Retinal pigment epithelial cell (primary cell): ENCODE measurements at regions not wholly inside any gene's neighbourhood (a gene's known extent, or its start where the extent isn't known, plus 50 kb on each side); places are given as distances from the start of the nearest gene placed in this dataset.
"Not testable (repeated sequence)": the region's sequence is repeated elsewhere in the genome, so short reads cannot be mapped to it uniquely, and the experiment has no call there.

ENCODE experiments used
- DNase-seq: peaks from one replicate; pipeline ENCODE4 v3.0.0-alpha.2; 2010; ENCODE audit warnings: low read depth
- H3K4me3 ChIP-seq: 2 replicates; pipeline ENCODE4 v1.5.1; 2011; ENCODE audit warnings: mild to moderate bottlenecking, low read length, control low read depth, moderate library complexity
- CTCF ChIP-seq: conservative IDR thresholded peaks from 2 replicates; pipeline ENCODE4 v1.5.1; 2011; ENCODE audit warnings: low read depth, low read length, control low read depth, inconsistent platforms

- peak; percentile 64 for TF ChIP-seq CTCF
- H3K4me3 ChIP-seq = no peak overlapping the region
- no peak for DNase-seq
Observed at GRCh38 chr4:15162465-15163283, 160.4 kb downstream of the CPEB2 start.

GRCh38 chr4:15163284-15163645, 161.0 kb downstream of the CPEB2 start:
- DNase-seq = no peak
- no peak overlapping the region for H3K4me3 ChIP-seq
- no peak for TF ChIP-seq CTCF

GRCh38 chr4:15164571-15164970, 162.3 kb downstream of the CPEB2 start:
- no peak for TF ChIP-seq CTCF
- DNase-seq = no peak
- no peak overlapping the region for H3K4me3 ChIP-seq

- no peak for DNase-seq
- no peak for TF ChIP-seq CTCF
- H3K4me3 ChIP-seq = no peak overlapping the region
Observed at GRCh38 chr4:15167743-15168142, 165.5 kb downstream of the CPEB2 start.

- no peak for DNase-seq
- no peak for TF ChIP-seq CTCF
- H3K4me3 ChIP-seq = no peak overlapping the region
Observed at GRCh38 chr4:15168759-15169158, 166.5 kb downstream of the CPEB2 start.

- no peak for DNase-seq
- TF ChIP-seq CTCF = no peak
- H3K4me3 ChIP-seq = no peak overlapping the region
Observed at GRCh38 chr4:15171725-15172124, 169.4 kb downstream of the CPEB2 start.

GRCh38 chr4:15173251-15173650, 171.0 kb downstream of the CPEB2 start:
- TF ChIP-seq CTCF = no peak
- no peak overlapping the region for H3K4me3 ChIP-seq
- DNase-seq = no peak

- H3K4me3 ChIP-seq, DNase-seq: not testable (repeated sequence)
Observed at GRCh38 chr4:15174168-15174567, 171.9 kb downstream of the CPEB2 start.

- not testable (repeated sequence) for DNase-seq
Observed at GRCh38 chr4:15179842-15180241, 177.6 kb downstream of the CPEB2 start.

More at GRCh38 chr4:15179842-15180241, 177.6 kb downstream of the CPEB2 start:
- H3K4me3 ChIP-seq = not testable (repeated sequence)
